MV-4-11 (cell line): ENCODE measurements at regions not wholly inside any gene's neighbourhood (a gene's known extent, or its start where the extent isn't known, plus 50 kb on each side); places are given as distances from the start of the nearest gene placed in this dataset.
A peak's percentile ranks its signal among the peaks of the same experiment; 100 is the strongest.
"Not testable (repeated sequence)": the region's sequence is repeated elsewhere in the genome, so short reads cannot be mapped to it uniquely, and the experiment has no call there.

Experiments
- DNase-seq: peaks from one replicate; lab custom pipeline; 2025; lab: John Stamatoyannopoulos, UW

GRCh38 chr12:19775241-19775640 lies 335.9 kb downstream of the AEBP2 start:
- no peak for DNase-seq

GRCh38 chr12:19775976-19776375 lies 336.7 kb downstream of the AEBP2 start:
- not testable (repeated sequence) for DNase-seq

DNA sequence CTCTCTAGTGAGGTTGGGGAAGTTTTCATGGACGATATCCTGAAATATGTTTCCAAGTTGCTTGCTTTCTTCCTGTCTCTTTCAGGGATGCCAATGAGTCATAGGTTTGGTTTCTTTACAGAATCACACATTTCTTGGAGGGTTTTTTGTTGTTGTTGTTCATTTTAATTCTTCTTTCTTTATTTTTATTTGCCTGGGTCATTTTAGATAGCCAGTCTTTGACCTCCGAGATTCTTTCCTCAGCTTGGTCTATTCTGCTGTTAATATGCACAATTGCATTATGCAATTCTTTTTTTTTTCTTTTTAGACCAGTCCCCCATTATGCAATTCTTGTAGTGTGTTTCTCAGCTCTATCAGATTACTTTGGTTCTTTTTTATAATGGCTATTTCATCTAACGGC lies 338.9 kb downstream of the AEBP2 start:
- peak; percentile 40 for DNase-seq

DNA sequence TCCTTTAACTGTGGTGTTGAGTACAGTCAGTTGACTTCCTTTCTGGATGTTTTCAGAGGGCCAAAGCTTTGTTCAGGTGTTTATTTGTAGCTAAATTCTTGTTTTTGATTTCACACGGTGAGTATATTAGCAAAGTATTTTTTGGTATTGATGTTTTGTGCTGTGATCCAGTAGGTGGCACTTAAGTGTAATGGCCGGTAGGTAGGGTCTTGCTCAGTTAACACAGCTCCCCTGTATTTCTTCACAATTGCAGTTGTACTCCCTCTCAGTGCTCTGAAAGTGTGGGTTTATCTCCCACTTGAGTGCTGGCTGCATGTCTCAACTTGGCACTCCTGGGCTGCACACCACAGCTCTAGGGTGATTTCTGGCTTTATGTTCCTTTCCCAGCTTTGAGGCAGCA lies 339.5 kb downstream of the AEBP2 start:
- DNase-seq, result peak; percentile 14

DNA sequence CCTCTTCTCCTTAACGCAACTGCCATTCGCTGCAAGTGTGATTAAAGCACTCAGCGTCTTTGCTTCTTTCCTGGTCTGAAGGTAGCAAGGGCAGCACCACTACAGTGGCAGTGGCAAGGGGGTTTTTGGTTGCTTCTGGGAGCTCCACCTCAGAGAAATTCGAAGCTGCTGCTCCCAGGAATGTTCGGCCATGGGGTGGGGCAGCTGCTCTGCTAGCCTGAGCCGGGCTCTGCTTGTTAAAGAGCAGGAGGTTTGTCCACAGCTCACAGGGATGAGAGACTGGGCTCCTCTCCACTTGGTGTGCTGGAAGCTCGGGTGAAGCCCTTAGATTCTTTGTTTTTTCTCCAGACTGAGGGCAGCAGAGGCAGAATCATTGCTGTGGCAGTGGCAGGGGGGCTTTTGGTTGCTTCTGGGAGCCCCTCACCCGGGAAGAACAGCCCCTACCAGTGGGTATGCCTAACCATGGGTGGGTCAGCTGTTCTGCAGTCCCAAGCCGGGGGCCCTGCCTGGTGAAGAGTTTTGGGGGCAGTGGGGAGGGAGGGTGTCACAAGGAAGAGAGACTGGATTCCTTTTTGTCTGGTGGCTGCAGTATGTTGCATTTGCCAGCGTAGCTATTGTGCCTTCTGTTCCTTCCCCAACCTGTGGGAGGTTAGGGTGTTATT lies 340.2 kb downstream of the AEBP2 start:
- no peak for DNase-seq

- no peak for DNase-seq
Measured at GRCh38 chr12:19780460-19780859, 341.2 kb downstream of the AEBP2 start.

- DNase-seq, result no peak
Measured at GRCh38 chr12:19783547-19784444, 344.5 kb downstream of the AEBP2 start.

GRCh38 chr12:19792028-19792427 lies 352.7 kb downstream of the AEBP2 start:
- DNase-seq, result peak; percentile 43

DNA sequence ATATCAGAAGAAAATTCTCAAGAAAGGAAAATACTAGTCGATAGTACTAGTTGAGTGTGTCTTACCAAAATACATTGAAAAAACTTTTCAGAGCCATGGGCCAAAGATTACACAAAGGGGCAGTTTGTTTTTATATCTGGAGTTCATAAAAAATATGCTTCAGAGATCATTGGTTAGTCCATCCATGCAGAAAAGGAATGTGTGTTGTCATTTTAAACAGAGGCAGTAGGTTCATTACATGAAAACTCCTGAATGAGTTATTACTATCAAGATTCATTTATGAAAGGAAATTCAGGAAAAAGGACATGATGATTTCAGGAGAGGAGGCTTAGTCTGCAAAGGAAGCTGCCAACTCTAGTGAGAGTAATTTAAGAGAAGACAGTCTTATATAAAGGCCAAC lies 354.8 kb downstream of the AEBP2 start:
- no peak for DNase-seq

- DNase-seq, result no peak
Measured at GRCh38 chr12:19799216-19799615, 359.9 kb downstream of the AEBP2 start.

- no peak for DNase-seq
Measured at GRCh38 chr12:19799895-19800602, 360.8 kb downstream of the AEBP2 start.

- no peak for DNase-seq
Measured at GRCh38 chr12:19800884-19801283, 361.6 kb downstream of the AEBP2 start.

DNA sequence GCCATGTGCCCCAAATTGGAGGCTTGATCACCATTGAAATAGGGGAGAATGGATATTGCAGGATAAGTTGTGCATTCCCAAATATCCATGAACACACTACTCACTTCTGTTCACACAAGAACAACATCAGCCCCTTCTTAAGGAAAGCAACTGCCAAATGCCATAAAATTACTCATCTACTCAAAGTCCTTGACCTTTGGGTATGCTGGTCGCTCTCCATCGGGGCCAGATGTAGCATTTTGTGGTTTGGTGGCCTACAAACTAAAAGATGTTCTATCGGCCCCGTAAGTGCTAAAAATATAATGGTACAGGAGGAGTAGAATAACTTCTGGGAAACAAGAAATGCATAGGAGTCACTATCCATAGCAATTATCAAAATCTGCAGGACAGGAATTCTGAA lies 362.6 kb downstream of the AEBP2 start:
- DNase-seq, result no peak

DNA sequence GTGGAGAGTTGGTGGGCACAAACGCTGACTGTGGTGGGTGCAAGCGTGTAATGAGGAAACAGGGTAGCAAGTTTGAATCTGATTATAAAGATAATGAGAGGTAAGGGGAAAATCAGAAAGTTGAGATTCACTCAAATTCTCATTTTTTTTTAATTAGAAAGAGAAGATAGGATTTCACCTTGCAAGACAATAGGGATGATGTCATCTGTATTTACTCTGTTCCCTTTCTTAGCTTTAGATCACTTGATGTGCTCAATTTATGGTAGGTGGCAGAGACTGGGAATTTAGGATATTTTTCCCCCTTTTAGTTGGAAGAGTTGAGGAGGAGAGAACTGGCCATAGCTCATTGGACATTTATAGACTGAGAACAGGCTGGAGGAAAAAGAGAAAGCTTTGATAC lies 363.6 kb downstream of the AEBP2 start:
- DNase-seq, result no peak

DNA sequence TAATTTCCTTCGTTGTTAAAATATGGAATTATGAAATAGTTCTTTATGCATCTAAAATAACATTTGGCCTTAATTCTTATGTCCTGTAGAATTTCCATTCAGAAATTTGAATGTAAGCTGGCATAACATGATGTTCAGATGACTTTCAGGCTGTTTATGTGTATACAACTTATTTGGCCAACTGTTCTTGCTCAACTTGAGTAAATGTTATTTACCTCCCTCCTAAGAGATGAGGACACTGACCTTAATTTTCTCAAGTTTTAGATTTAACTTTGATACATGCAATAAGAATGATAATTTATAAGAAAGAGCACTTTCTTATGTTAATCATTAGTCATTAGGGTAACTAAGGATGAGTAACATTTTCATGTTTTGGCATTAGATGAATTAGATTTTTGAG lies 365.4 kb downstream of the AEBP2 start:
- no peak for DNase-seq

DNA sequence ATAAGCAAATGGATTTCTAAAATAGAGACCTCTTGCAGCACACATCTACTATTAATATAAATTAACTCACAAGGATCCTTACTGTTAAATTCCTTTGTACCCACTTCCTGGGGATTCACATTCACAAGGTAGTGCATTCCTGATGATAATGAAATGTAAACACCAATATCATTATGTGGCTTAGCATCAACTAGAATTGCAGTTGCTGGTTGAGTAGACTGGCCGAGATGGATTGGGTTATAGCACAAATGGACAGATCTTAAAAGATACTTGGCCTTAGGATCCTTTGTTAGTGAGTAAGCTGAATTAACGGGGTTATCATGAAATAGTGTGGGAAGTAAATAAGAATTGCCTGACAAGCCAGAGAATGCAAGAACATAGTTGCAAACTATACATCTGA lies 369.1 kb downstream of the AEBP2 start:
- DNase-seq, result no peak

DNA sequence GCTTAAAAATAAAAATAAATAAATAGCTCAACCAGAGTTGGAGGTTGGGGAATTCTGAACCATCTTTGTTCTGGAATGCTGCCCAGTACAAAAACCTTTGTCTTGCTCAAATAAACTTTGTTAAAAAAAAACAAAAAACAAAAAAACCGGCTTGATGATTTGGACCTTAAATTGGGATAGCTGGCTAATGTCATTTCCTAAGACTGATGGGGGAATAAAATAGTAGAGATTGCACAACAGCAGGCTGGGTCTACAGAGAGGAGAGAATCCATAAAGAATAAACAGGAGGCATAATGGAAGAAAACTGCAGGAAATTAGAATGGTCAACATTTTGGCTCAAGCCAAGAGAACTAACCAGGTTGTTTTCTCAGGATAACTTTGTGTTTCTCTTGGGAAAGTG lies 370.9 kb downstream of the AEBP2 start:
- no peak for DNase-seq

- no peak for DNase-seq
Measured at GRCh38 chr12:19811922-19812321, 372.6 kb downstream of the AEBP2 start.

DNA sequence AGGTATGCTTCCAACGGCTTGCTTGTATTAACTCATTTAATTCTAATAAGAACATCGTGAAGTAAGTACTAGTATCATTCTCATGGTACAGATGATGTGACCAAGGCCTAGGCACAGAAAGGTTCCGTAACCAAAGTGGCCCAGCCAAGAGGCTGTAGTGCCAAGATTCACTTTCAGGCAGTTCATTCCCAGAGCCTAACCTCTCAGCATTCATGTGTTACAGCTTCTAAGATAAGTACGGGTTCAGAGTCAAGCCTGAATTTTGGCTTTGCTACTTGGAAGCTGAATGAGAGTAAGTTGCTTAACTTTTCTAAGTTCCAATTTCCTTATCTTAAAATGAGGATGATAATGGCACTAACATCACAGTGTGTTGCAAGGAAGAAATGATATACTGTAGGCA lies 379.9 kb downstream of the AEBP2 start:
- DNase-seq, result no peak

DNA sequence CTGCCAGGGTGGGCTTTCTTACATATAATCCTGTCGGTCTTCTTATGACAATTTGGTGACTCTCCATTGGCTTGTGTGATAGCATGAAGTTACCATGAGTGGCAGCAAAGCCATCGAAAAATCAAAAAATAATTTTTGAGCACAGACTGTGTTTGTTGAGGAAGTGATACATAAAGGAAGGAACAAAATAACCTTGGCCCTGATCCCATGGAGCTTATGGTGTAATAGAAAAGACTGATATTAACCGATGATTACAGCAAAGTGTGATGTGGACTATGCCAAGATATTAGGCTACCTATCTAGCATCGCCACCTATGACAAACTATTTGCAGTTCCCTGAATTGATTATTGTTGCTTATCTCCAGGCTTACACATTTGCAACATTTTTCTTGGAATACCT lies 383.2 kb downstream of the AEBP2 start:
- peak; percentile 25 for DNase-seq

DNA sequence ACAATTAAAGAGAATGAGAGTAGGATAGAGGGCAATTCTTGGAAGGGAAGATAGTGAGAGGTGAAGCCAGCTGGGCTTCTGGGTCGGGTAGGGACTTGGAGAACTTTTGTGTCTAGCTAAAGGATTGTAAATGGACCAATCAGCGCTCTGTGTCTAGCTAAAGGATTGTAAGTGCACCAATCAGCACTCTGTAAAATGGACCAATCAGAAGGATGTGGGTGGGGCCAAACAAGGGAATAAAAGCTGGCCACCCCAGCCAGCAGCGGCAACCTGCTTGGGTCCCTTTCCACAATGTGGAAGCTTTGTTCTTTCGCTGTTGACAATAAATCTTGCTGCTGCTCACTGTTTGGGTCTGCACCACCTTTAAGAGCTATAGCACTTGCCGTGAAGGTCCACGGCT lies 384.0 kb downstream of the AEBP2 start:
- DNase-seq, result not testable (repeated sequence)

DNA sequence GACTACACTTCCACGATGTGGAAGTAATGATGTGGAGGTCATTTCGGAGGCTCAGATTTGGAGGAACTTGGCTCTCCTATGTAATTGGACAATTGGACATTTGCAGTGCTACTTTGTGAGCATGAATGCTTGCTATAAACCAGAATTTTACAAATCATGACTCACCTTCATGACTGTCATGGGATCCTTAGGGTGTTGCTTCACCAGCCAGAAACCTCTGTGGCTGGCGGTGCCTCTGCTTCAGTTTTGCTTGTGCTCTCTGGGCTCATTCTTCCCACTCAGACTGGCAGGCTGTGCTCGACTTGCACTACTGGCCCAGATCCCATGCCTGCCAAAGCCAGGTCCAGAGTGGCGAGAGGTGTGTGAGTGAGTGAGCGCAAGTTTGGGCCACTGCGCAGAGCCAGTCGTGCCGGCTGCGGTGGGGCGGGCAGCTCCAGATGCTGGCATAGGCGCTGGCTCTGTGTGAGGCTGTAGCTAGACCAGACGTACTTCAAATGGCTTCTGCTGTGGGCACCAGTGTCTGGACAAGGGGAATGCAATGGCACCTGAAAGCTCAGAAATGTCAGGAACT lies 387.8 kb downstream of the AEBP2 start:
- DNase-seq, result peak; percentile 16
